A673 (cell line): ENCODE measurements at regions not wholly inside any gene's neighbourhood (a gene's known extent, or its start where the extent isn't known, plus 50 kb on each side); places are given as distances from the start of the nearest gene placed in this dataset.

Experiments used
- CTCF ChIP-seq: fragments of 300-800, 200-600 bp; sonication (generic); conservative IDR thresholded peaks from 2 replicates; pipeline ENCODE4 v1.5.1; 2017; ENCODE audit warnings: low read depth, mild to moderate bottlenecking, antibody characterized with exemption, low read length, moderate library complexity, mixed read lengths
- EZH2 ChIP-seq: fragments of 200-600 bp; sonication (generic); IDR thresholded peaks from 2 replicates; pipeline ENCODE4 v1.6.1; 2017; ENCODE audit warnings: borderline replicate concordance, low read depth, mild to moderate bottlenecking, mixed read lengths, antibody characterized with exemption, low read length; ENCODE audit not compliant: poor library complexity, severe bottlenecking

- TF ChIP-seq CTCF (no peak), EZH2 (no peak)
Observed at GRCh38 chr16:58933186-58933585, 199.1 kb upstream of the GOT2 start.
